DOHH2 (cell line): ENCODE measurements at regions not wholly inside any gene's neighbourhood (a gene's known extent, or its start where the extent isn't known, plus 50 kb on each side); places are given as distances from the start of the nearest gene placed in this dataset.

Source experiments
- H3F3A ChIP-seq: fragments of 200-600 bp; sonication (generic), shearing (Covaris generic); 2 replicates; pipeline ENCODE4 v1.6.0; 2016; ENCODE audit warnings: antibody characterized with exemption, mild to moderate bottlenecking; ENCODE audit not compliant: control insufficient read depth, insufficient read depth
- H3K27ac ChIP-seq: fragments of 200-600 bp; sonication (generic); 2 replicates; pipeline ENCODE4 v1.5.1; 2014; ENCODE audit warnings: low read depth, mild to moderate bottlenecking, low read length, moderate library complexity
- H3K27me3 ChIP-seq: fragments of 200-600 bp; sonication (generic); 2 replicates; pipeline ENCODE4 v1.6.1; 2014; ENCODE audit warnings: mild to moderate bottlenecking, low read length, mixed read lengths; ENCODE audit not compliant: control insufficient read depth
- H3K36me3 ChIP-seq: fragments of 200-600 bp; sonication (generic); 2 replicates; pipeline ENCODE4 v1.6.1; 2014; ENCODE audit warnings: mild to moderate bottlenecking, low read length, moderate library complexity, mixed read lengths; ENCODE audit not compliant: control insufficient read depth
- H3K4me1 ChIP-seq: fragments of 200-600 bp; sonication (generic); 2 replicates; pipeline ENCODE4 v1.6.1; 2014; ENCODE audit warnings: mild to moderate bottlenecking, low read length, mixed read lengths; ENCODE audit not compliant: control insufficient read depth
- H3K4me2 ChIP-seq: fragments of 200-600 bp; sonication (generic); 2 replicates; pipeline ENCODE4 v1.6.0; 2014; ENCODE audit warnings: mild to moderate bottlenecking, low read length, moderate library complexity
- H3K4me3 ChIP-seq: fragments of 200-600 bp; sonication (generic); 2 replicates; pipeline ENCODE4 v1.5.1; 2014; ENCODE audit warnings: mild to moderate bottlenecking, low read length, mixed read lengths
- H3K79me2 ChIP-seq: fragments of 200-600 bp; sonication (generic); 2 replicates; pipeline ENCODE4 v1.6.1; 2014; ENCODE audit warnings: mild to moderate bottlenecking, low read length, mixed read lengths; ENCODE audit not compliant: control insufficient read depth
- H3K9me2 ChIP-seq: fragments of 200-600 bp; sonication (generic); replicated peaks from 2 replicates; pipeline ENCODE4 v1.6.1; 2014; ENCODE audit warnings: mild to moderate bottlenecking, low read length, mixed read lengths; ENCODE audit not compliant: control insufficient read depth
- H3K9me3 ChIP-seq: fragments of 200-600 bp; sonication (generic); 2 replicates; pipeline ENCODE4 v1.6.1; 2014; ENCODE audit warnings: antibody characterized with exemption, low read length, mixed read lengths; ENCODE audit not compliant: control insufficient read depth, insufficient read depth
- H4K20me1 ChIP-seq: fragments of 200-600 bp; sonication (generic); 2 replicates; pipeline ENCODE4 v1.6.0; 2014; ENCODE audit warnings: low read depth, mild to moderate bottlenecking, antibody characterized with exemption, low read length, moderate library complexity; ENCODE audit not compliant: control insufficient read depth, insufficient read depth
- CTCF ChIP-seq: fragments of 200-600 bp; sonication (generic); IDR thresholded peaks from one replicate; pipeline ENCODE4 v1.5.1; 2014; ENCODE audit warnings: antibody characterized with exemption, mild to moderate bottlenecking, low read depth, low read length; ENCODE audit not compliant: poor library complexity, severe bottlenecking
- EZH2phosphoT487 ChIP-seq: fragments of 200-600 bp; sonication (generic); IDR thresholded peaks from 2 replicates; pipeline ENCODE4 v1.6.1; 2017; ENCODE audit warnings: borderline replicate concordance, mild to moderate bottlenecking, antibody characterized with exemption, low read length, moderate library complexity, mixed read lengths

GRCh38 chr9:106639873-106640568 is 222.9 kb upstream of the ZNF462 start:
- Histone ChIP-seq H3F3A (no peaks in the 10 kb centered on the region), H3K4me3 (no peak overlapping the region), H3K27me3 (no peaks in the 10 kb centered on the region), H4K20me1 (no peaks in the 10 kb centered on the region), H3K4me1 (no peaks in the 10 kb centered on the region), H3K36me3 (no peaks in the 10 kb centered on the region), H3K79me2 (no peaks in the 10 kb centered on the region), H3K27ac (no peak overlapping the region), H3K9me3 (no peaks in the 10 kb centered on the region), H3K9me2 (no peaks in the 10 kb centered on the region), H3K4me2 (no peak overlapping the region)
- no peak for TF ChIP-seq CTCF
- no peak for TF ChIP-seq EZH2phosphoT487

GRCh38 chr9:106643211-106643930 is 219.6 kb upstream of the ZNF462 start:
- Histone ChIP-seq H3K27ac (no peak overlapping the region), H3K27me3 (no peaks in the 10 kb centered on the region), H3K4me2 (no peak overlapping the region), H4K20me1 (no peaks in the 10 kb centered on the region), H3K9me2 (no peaks in the 10 kb centered on the region), H3K4me3 (no peak overlapping the region), H3K79me2 (no peaks in the 10 kb centered on the region), H3K36me3 (no peaks in the 10 kb centered on the region), H3F3A (no peaks in the 10 kb centered on the region), H3K9me3 (no peaks in the 10 kb centered on the region), H3K4me1 (no peaks in the 10 kb centered on the region)
- TF ChIP-seq CTCF (no peak), EZH2phosphoT487 (no peak)

GRCh38 chr9:106644661-106645060 is 218.3 kb upstream of the ZNF462 start:
- no peaks in the 10 kb centered on the region for H3K79me2 ChIP-seq
- H3K4me2 ChIP-seq = no peak overlapping the region
- no peaks in the 10 kb centered on the region for H3K9me3 ChIP-seq
- H3K4me3 ChIP-seq = no peak overlapping the region
- no peaks in the 10 kb centered on the region for H3F3A ChIP-seq
- no peaks in the 10 kb centered on the region for H3K36me3 ChIP-seq
- no peak for TF ChIP-seq CTCF
- no peak for TF ChIP-seq EZH2phosphoT487
- H3K9me2 ChIP-seq = no peaks in the 10 kb centered on the region
- no peaks in the 10 kb centered on the region for H3K4me1 ChIP-seq
- no peaks in the 10 kb centered on the region for H3K27me3 ChIP-seq
- H4K20me1 ChIP-seq = no peaks in the 10 kb centered on the region
- H3K27ac ChIP-seq = no peak overlapping the region
